ENCODE measurements at regions not wholly inside any gene's neighbourhood (a gene's known extent, or its start where the extent isn't known, plus 50 kb on each side); places are given as distances from the start of the nearest gene placed in this dataset.

- TF ChIP-seq CTCF (IDR thresholded peaks at IDR 0.05; ENCODE audit: poor library complexity): no peak
- no peak for TF ChIP-seq EZH2 (IDR thresholded peaks at IDR 0.05; ENCODE audit: borderline replicate concordance)
These were observed 120.7 kb upstream of the SLIT3 start for GRCh38 chr5:169421677-169422076.
